Astrocyte (in vitro differentiated cells and primary cell): ENCODE measurements at regions not wholly inside any gene's neighbourhood (a gene's known extent, or its start where the extent isn't known, plus 50 kb on each side); places are given as distances from the start of the nearest gene placed in this dataset.

Source experiments
- CTCF ChIP-seq: IDR thresholded peaks from 2 replicates; pipeline ENCODE4 v1.5.1; 2011; ENCODE audit warnings: low read depth, mild to moderate bottlenecking, inconsistent platforms, low read length, moderate library complexity; ENCODE audit not compliant: insufficient read depth
- EZH2 ChIP-seq: IDR thresholded peaks from 2 replicates; pipeline ENCODE4 v1.6.1; 2012; ENCODE audit warnings: mild to moderate bottlenecking, low read length, inconsistent platforms; ENCODE audit not compliant: insufficient read depth

GRCh38 chr18:29749704-29750103 lies 1292.8 kb downstream of the DSC3 start:
- TF ChIP-seq CTCF (no peak), EZH2 (no peak)
